ENCODE measurements at regions not wholly inside any gene's neighbourhood (a gene's known extent, or its start where the extent isn't known, plus 50 kb on each side); places are given as distances from the start of the nearest gene placed in this dataset.

- no peak for DNase-seq
Observed at GRCh38 chr6:100267721-100268123, 197.0 kb downstream of the SIM1 start.

- DNase-seq, result no peak
Observed at GRCh38 chr6:100266494-100267401, 198.0 kb downstream of the SIM1 start.

GRCh38 chr6:100262086-100262485, 202.6 kb downstream of the SIM1 start:
- DNase-seq, result no peak

GRCh38 chr6:100261486-100261885, 203.2 kb downstream of the SIM1 start:
- DNase-seq, result no peak

- DNase-seq, result no peak
Observed at GRCh38 chr6:100260584-100260983, 204.1 kb downstream of the SIM1 start.

GRCh38 chr6:100259865-100260264, 204.9 kb downstream of the SIM1 start:
- DNase-seq, result no peak

GRCh38 chr6:100258752-100259151, 206.0 kb downstream of the SIM1 start:
- DNase-seq, result no peak

GRCh38 chr6:100257793-100258395, 206.8 kb downstream of the SIM1 start:
- no peak for DNase-seq

- DNase-seq, result no peak
Observed at GRCh38 chr6:100255701-100256100, 209.0 kb downstream of the SIM1 start.

- no peak for DNase-seq
Observed at GRCh38 chr6:100247123-100247522, 217.6 kb downstream of the SIM1 start.

GRCh38 chr6:100246206-100246605, 218.5 kb downstream of the SIM1 start:
- DNase-seq, result no peak

GRCh38 chr6:100240798-100241197, 223.9 kb downstream of the SIM1 start:
- DNase-seq, result no peak

GRCh38 chr6:100237821-100238220, 226.9 kb downstream of the SIM1 start:
- DNase-seq, result no peak

GRCh38 chr6:100236389-100236788, 228.3 kb downstream of the SIM1 start:
- no peak for DNase-seq

GRCh38 chr6:100235631-100236030, 229.1 kb downstream of the SIM1 start:
- no peak for DNase-seq

- DNase-seq, result no peak
Observed at GRCh38 chr6:100234625-100235024, 230.1 kb downstream of the SIM1 start.

- no peak for DNase-seq
Observed at GRCh38 chr6:100232781-100233573, 231.7 kb downstream of the SIM1 start.

GRCh38 chr6:100230953-100231316, 233.8 kb downstream of the SIM1 start:
- DNase-seq, result no peak

- no peak for DNase-seq
Observed at GRCh38 chr6:100230115-100230952, 234.4 kb downstream of the SIM1 start.

- no peak for DNase-seq
Observed at GRCh38 chr6:100229512-100229911, 235.2 kb downstream of the SIM1 start.

GRCh38 chr6:100228834-100229441, 234.9 kb upstream of the MCHR2 start:
- DNase-seq, result peak; percentile 70

GRCh38 chr6:100228437-100228833, 234.4 kb upstream of the MCHR2 start:
- no peak for DNase-seq
